GM12891 (cell line): ENCODE measurements at regions not wholly inside any gene's neighbourhood (a gene's known extent, or its start where the extent isn't known, plus 50 kb on each side); places are given as distances from the start of the nearest gene placed in this dataset.

Experiments used
- POLR2A ChIP-seq: IDR thresholded peaks from 2 replicates; pipeline ENCODE4 v1.6.1; 2011; ENCODE audit warnings: low read depth, low read length, control low read depth
- POLR2AphosphoS5 ChIP-seq: IDR thresholded peaks from 2 replicates; pipeline ENCODE4 v1.6.1; 2011; ENCODE audit warnings: low read depth, low read length, control low read depth
- SPI1 ChIP-seq: IDR thresholded peaks from 2 replicates; pipeline ENCODE4 v1.6.1; 2011; ENCODE audit warnings: low read depth, low read length, control low read depth

- TF ChIP-seq POLR2AphosphoS5 (no peak), SPI1 (no peak), POLR2A (no peak)
Measured at GRCh38 chr5:8093669-8094068, 224.7 kb downstream of the MTRR start.
